T-helper 22 cell (primary cell): ENCODE measurements at regions not wholly inside any gene's neighbourhood (a gene's known extent, or its start where the extent isn't known, plus 50 kb on each side); places are given as distances from the start of the nearest gene placed in this dataset.

Source experiments
- DNase-seq: peaks from one replicate; pipeline ENCODE4 v3.0.0-alpha.2; 2020; ENCODE audit warnings: low read depth

DNA sequence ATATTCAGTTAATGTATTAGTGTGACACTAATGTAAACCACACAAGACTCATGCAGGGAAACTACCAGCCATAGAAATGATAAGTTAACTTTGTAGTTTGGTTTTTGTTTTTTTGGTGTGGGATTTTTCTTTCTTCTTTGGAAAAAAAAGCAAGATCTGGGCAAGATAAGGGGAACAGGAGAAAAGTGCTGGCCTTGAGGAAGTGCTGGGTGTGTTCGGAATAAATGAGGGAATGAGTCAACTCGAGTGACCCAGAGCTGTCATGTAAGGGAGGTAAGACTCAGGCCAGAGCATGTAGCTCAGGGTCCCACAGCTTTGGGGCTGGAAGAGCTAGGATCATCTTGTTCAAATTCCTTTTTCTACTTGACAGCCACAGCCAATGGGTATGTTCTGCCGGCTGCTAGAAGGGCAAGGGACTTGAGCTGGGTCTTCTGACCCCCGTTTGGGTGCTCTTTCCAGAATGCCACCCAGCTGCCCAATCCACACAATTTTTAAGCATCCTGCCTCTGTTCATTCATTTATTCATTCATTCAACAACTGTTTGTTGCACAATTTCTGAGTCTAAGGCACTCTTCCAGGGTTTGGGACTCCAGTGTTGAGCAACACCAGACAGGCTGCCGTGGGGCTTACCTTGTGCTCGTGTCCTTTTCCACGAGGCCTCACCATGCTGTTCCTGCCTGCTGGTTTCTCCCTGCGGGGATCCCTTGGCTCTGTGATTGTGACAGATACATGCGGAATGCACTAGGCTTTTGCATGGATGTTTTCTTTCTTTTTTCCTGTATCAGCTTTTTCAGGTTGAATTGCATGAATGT, 54.5 kb downstream of the CLDN34 start:
- no peak for DNase-seq

DNA sequence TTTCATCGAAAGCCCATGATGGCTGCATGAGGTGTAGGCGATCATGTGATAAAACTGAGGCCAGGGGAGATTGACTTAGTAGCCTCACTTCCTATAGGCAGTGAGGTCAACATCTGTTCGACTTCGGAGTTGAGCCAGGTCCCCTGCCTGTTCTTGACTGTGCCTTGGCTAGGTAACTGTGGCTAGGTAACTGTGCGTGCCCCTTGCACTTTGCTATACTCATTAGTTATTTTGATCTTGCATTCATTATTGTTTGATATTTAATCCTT, 55.0 kb downstream of the CLDN34 start:
- no peak for DNase-seq

DNA sequence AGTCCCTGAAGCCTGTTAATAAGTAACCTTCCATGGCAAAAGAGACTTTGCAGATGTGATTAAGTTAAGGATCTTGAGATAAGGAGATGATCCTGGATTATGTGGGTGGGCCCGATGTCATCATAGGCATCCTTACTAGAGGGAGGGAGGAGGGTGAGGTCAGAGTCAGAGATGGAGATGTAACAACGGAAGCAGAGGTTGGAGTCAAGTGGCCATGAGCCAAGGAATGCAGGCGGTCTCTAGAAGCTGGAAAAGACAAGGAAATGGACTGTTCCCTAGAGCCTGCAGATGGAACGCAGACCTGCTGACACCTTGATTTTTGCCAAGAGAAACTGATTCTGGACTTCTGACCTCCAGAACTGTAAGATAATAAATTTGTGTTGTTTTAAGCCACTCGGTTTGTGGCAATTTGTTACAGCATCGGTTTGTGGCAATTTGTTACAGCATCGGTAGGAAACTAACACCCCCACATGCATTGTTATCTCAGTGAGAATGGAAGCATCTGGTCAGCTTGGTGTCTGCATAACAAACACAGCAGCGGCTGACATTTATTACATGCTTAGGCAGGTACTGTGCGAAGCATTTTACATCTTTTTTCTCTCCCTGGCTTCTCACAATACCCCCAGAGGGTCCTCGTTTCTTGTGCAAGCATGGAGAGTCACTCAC, 55.6 kb downstream of the CLDN34 start:
- DNase-seq = no peak

DNA sequence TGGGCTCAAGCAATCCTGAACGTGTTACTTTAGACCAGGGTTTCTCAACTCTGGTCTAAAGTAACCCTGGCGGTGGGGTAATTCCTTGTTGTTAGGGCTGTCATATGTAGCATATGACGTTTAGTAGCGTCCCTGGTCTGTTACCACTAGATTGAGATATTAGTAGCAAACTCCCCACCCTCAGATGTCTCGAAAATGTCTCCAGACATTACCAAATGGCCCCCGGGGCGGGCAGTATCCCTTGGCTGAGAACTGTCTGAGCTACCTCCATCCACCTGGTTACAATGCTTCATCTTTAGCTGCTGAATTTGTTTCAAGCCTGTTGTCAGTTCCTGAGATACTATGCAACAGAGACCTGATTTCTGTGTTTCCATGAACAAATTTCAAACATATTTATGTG, 56.7 kb downstream of the CLDN34 start:
- no peak for DNase-seq

DNA sequence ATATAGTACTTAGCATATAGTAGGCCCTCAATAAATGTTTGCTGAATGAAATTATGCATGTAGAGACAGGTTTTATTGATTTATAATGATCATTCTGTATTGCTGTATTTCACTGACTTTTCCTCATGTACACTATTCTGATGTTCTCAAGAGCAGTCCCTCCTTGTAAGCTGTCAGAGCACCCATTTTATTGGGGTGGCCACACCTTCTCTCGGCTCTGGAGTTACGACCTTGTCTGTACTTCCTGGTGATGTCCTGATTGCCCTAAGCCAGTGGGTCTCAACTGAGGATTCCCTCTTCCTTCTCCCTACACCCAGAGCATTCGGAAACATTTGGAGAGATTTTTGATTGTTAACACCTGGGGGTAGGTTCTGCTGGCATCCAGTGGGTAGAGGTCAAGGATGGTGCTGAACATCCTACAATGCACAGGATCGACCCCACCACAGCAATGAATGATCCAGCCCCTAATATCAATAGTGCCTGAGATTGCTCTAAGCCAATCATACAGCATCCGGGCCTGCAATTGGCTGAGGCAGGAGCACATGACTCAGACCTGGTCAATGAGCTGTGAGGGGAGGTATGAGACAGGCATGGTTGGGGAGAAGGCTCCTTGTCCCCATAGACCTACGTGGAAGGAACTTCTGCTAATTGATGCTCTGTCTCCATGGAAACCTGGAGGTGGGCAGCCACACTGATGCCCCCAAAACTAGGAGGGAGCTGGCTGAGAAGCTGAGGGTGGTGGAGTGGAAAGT, 58.8 kb downstream of the CLDN34 start:
- DNase-seq = no peak

DNA sequence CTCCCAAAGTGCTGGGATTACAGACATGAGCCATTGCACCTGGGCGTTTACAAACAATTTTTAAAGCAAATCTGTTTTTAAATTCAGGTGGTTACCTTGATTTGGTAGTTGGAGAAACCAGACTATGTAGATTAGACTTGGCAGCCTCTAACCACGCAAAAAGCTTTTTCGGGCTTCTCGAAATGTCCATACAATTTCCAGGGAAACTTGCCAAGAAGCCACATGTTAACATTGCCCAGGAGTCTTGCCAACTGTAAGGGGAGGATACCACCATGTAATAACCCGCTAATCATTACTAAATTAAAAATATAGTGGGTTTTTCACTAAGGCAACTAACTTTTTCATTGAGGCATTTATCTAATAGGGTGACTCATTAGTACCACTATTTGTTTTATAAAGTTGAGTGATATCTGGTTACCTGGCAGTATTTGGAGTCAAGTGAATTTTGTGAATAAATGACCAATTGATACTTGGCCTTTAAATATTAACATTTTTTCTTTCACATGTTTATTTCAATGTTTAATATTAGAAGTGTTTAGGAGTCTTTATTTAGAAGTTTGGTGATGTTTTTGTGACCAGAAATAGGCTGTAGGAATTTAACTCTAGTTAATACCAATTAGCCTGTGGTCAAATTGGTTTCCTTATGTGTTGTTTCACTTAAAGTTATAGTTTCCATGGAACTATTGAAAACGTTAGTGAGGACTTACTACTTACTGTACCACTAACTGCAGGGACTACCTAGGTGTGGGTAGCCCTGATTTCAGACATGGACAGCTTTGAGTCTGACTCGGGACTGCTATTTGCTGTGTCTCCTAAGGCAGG, 61.3 kb downstream of the CLDN34 start:
- DNase-seq = no peak

DNA sequence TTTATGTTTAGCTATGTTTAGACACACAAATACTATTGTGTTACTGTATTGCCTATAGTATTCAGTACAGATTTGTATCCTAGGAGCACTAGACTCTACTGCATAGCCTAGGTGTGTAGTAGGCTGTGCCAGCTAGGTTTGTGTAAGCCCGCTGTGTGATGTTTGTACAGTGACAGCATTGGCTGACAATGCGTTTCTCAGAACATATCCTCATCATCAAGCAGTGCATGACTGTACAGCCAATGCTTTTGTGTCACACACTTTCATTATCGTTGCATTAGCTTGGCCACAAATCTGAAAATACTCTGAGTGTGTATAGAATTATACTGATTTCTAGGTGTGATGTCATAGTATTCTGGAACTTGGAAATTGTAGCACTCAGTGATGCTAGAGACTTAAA, 63.4 kb downstream of the CLDN34 start:
- DNase-seq = no peak

DNA sequence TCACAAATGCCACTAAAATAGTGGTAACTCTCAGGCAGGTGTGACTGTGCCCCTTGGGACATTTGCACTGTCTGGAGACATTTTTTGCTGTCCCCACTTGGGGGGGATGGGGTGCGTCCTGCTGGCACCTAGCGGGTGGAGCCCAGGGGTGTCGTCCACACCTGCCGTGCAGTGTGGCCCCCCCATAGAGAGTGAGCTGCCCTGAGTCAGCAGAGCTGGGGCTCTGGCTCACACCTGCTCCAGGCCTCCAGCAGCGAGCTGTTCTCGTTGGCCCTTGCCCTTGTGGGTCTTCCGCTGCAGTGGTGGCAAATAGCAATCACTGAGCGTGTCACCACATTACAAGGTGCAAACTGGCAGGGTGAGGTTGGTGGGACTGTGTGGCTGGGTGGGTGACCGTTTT, 64.6 kb downstream of the CLDN34 start:
- no peak for DNase-seq

DNA sequence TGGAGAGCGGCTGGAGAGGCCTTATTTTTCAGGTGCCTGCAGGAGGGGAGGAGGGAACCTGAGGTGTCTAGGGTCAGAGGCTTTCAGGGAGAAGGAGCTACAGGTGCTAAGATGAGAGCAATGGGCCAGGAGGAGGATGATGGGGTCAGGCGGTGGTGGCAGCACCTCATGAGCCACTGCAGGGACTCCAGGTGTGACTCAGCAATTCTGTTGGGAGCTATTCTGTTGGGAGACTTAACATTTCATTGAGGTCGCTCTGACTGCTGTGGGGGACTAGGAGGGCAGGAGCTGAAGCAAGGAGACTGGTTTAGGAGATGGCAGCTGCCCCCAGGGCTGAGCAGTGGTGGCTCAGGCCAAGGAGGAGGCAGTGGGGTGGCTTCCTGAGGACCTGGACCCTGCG, 65.0 kb downstream of the CLDN34 start:
- DNase-seq = no peak

DNA sequence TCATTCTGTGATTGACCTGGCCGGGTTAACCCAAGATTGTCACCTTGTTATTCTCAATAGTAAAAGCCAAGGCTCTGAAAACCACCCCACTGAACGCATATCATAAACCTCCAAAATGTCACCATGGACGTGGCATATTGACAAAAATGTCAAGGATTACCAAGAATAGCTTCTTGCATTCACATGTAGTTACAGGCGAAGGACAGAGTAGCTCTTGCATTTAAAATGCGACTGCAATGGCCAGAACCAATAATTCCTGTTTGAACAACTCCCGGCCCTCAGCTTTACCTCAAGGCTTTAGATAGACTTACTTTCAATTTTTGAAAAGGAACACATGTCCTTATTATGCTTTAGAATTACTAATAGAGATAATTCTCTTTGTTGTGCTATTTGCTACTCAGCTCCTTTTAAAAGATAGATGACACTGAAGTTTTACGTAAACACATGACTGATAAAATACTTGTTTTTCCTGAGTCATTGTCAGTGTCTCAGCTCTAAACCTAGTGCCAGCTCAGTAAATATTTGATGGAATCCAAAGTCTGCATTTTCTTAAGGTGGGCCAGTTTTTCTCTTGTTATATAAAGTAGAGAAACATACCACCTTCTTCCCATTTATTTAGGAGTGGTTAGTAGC, 66.3 kb downstream of the CLDN34 start:
- DNase-seq = no peak

DNA sequence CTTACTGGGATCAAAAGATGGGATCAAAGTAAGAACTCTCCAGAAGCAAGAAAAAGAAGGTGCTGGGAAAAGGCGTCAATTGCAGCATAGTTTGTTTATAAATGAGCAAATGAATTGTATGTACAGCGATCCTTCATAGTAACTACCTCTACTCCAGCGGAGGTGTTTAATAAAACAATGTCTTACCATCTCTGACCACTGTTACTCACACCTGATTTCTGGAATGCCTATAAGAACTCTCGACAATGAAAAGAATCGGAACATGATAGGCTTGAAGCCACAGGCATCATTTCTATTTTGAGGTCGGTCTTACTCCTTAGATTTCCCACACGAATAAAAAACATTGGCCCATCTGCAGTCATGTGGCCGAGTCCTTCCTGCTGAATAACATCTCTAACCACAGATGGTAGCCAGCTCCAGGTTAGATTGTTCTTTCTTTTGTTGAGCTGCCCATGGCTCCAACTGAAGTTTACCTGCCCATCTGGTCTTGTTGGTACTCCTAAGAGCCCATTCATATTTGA, 67.6 kb downstream of the CLDN34 start:
- DNase-seq = no peak

DNA sequence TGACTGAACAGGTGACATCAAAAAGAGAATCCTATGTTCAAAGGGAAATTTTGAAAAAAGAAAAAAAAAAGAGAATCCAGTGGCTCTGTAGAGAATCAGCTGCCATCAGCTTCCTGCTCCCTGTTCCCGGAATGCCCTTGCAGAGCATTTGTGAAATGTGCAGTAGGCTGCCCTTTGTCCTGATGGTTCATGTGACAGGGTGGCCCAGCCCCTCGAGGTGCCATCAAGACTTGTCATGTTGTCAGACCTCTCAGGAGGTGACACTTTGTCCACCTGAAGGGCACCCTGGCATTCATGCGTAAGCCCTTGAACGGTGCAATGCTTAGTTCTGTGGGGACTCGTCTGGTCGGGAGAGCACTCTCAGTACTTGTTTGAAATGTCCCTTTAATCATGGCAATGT, 71.4 kb downstream of the CLDN34 start:
- no peak for DNase-seq

DNA sequence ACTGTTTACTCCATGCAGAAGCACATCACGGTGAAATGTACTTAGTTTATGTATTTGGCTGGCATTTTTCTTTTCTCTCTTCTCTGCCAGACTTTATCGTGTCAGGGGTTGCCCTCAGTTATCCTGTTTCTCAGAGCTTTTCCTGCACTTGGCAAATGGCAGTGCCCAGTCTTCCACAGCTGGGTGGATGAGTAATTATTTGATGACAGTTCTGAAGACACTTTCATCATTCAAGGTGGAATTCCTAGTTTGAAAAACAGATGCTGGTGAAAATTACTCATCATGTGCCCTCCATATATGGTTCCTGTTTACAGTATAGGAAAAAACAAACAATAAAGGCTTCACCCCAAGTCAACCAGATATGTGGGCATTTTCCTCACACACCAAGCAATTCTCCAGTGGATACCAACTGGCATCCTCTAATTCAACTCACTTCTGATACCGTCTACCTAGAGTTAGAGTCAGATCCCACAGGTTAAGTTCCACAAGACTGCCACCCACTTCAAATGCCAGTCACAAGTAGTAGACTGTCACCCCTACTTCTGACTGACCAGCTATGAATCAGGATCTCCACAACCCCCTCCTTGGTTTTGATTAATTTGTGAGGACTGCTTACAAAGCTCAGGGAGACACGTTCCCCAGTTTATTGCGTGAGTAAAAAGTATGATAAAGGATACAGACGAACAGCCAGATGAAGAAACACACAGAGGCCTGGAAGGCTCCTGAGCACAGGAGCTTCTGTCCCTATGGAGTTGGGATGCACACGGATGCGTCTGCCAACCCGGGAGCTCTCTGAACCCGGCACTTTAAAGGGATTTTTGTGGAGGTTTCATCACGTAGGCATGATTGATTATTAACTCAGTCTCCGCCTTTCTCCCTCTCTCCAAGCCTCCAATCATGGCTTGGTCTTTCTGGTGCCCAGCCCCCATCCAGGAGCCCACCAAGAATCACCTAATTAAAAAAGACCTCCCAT, 72.9 kb downstream of the CLDN34 start:
- DNase-seq = no peak

DNA sequence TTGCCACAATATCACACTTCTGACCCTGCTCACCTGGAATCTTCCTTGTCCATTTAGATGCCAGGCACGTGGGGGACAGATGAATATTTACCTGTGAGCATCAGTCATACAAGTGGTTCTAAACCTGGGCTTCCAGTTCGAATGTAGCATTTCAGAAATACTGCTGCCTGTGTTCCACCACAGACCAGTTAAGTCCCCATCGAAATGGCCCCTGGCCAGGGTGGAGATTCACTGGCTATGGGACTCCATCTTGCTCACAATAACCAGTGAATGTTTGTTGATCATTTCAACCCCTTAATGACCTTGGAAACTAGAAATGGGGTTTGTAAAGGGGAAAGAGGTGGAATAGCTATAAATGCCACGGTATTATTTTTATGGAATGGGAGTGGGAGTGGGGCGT, 73.8 kb downstream of the CLDN34 start:
- DNase-seq = no peak

DNA sequence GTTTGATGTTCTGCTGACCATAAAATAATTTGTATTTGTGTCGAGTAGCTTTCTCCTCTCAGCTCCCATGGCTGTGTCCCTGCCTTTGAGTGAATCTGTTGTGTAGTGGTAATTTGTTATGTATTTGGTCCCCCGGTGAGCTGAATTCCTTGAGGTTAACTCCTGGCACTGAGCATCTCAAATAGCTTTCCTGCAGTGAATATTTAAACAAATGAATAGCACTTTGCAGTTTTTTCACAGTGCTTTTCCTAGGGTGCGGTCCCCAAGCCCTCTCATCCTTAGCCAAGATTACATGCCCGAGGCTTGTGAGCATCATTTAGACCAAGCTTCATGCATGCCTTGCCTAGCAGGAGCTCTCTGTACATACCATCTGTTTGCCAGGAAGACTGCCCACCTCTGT, 74.2 kb downstream of the CLDN34 start:
- no peak for DNase-seq

DNA sequence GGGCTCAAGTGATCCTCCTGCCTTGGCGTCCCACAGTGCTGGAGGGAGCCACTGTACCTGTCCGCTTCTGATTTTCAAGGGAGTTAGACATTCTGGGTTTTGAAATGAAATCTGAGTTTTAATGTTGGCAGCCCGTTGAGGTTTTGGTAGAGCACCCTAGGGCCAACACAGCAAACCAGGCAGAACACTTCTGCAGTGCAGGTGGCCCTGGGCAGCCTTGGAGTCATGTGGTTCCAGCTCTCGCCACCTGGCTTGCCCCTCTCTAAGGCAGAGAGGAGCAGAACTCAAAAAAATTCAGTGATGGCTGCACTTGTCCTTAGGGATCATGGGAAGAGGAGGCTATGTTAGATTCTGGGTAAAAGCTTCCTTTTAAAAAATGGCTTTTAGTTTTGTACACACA, 74.9 kb downstream of the CLDN34 start:
- no peak for DNase-seq

DNA sequence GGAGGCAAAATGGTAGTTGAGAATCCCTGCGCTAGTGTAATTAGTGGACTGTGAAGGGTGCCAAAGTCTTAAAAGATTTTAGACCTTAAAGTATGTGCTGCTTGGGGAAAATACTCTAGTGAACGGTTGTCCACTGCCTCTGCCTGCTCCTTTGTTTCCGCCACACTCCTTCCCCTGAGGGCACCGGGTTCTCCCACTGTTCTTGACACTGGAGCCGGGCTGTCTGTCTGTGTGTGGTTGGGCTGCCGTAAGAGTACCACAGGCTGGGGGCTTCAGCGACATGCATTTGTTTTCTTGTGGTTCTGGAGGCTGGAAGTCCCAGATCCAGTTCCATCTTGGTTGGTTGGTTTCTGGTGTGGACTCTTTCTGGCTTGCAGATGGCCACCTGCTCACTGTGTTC, 76.2 kb downstream of the CLDN34 start:
- DNase-seq = no peak

DNA sequence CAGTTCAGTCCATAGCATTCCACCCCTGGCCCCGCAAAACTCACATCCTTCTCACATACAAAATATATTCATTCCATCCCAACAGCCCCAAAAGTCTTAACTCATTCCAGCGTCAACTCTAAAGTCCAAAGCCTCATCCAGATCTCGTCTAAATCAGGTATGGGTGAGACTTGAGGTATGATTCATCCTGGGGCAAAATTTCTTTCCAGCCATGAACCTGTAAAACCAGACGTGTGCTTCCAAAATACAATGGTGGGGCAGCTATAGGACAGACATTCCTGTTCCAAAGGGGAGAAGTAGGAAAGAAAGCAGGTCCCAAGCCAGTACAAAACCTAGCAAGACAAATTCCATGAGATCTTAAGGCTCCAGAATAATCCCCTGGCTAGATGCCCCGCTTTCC, 76.9 kb downstream of the CLDN34 start:
- no peak for DNase-seq

DNA sequence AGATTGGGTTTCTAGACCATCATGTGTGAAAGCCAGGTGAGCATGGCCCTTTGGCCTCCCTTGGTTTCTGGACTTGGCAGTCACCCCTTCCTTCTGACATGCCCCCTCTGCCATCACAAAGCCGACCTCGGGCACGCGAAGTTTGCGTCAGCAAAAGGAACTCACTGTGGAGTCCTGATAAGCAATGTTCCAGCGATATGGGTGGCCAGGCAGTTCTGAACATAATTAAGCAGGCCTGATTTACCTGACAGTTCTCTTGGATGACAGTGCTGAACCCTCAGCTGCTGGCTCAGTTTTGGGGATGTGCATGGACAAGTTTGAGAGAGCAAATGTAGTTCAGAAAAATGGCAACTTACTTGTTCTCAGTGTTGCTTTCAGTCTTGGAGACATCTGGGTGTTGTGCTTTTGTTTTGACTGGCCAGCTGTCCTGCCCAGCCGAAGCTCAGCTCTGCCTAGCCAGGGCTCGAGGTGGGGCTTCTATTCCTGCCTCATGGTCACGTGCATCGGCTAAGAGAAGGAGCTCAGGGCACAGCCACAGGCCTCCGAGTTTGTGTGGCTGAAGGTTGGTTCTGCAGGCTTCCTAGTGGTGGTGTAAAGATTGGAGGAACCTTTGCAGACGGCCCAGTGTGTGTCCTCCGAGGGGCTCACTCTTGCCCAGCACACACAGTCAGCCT, 78.3 kb downstream of the CLDN34 start:
- DNase-seq = no peak

DNA sequence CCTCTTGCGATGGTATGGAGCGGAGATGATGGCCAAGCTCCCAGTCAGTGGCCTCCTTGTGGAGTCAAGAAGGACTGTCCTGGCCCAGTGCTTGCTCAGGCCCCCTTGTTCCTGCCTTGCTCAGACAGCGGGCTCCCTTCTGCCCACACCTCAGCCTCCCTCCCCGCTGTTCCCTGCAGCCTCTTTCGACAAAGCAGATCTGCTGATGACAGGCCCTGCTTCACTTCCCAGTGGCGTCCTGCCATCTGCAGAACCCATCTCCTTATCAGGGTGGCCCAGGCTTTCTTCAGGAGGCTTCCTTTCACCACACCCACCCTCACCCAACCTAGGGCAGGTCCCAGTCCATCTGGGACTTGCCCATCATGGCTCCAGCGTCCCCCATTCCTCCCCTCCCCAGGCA, 80.0 kb downstream of the CLDN34 start:
- DNase-seq = no peak
